GM23248 (cell line): ENCODE measurements at regions not wholly inside any gene's neighbourhood (a gene's known extent, or its start where the extent isn't known, plus 50 kb on each side); places are given as distances from the start of the nearest gene placed in this dataset.

Experiments used
- EZH2 ChIP-seq: fragments of 200-600 bp; sonication (generic); IDR thresholded peaks from 2 replicates; pipeline ENCODE4 v1.6.1; 2018; ENCODE audit warnings: antibody characterized with exemption, mild to moderate bottlenecking; ENCODE audit not compliant: insufficient read depth, poor library complexity, severe bottlenecking
- EZH2phosphoT487 ChIP-seq: fragments of 200-600 bp; sonication (generic); IDR thresholded peaks from 2 replicates; pipeline ENCODE4 v1.6.1; 2018; ENCODE audit warnings: antibody characterized with exemption, moderate library complexity, mild to moderate bottlenecking, low read depth; ENCODE audit not compliant: insufficient read depth

DNA sequence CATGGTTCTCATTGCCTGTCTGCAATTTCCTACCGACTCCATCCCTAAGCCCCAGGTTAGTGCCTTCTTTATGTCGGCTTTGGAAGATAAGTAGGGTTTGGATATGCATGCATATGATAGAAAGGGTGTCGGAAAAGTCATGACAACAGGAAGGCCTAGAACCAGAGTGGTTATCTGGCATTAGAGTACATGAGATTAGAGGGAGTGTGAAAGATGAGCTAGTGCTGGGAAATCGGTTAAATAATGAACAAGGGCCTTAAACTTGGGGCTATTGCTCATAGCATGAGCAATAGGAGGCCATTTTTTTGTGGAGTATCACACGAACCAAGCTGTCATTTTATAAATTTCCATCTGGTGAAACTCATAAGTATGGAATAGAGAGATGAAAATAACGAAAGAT is 54.0 kb upstream of the LPP start:
- TF ChIP-seq EZH2 (no peak), EZH2phosphoT487 (no peak)
